Pancreas (tissue), 10 donors: ENCODE measurements at regions not wholly inside any gene's neighbourhood (a gene's known extent, or its start where the extent isn't known, plus 50 kb on each side); places are given as distances from the start of the nearest gene placed in this dataset.

Experiments
- ATAC-seq, 4 donors: fragments of 200-7000 bp; cut with Tn5 transposase; one replicate each; pipeline versions ENCODE4 v1.8.0 to v1.9.1; 2020; ENCODE audit warnings: mild to moderate bottlenecking in 4 of 4, moderate library complexity in 4 of 4
- DNase-seq, 6 donors: peaks; one replicate each; pipeline ENCODE4 v3.0.0-alpha.2; 2020
- FAIRE-seq: peaks from 2 replicates; lab custom pipeline; 2012; peaks lifted over from hg19 to GRCh38; lab: Jason Lieb, UNC
- H3K27ac ChIP-seq, 4 donors: fragments of 200-600 bp; sonication (generic); 1 replicate in 3 of 4; 2 replicates in 1 of 4; pipeline versions ENCODE4 v1.5.0 to v1.8.0; 2020
- H3K27me3 ChIP-seq, 4 donors: fragments of 200-600 bp; one replicate each; pipeline ENCODE4 v1.8.0; 2021
- H3K36me3 ChIP-seq, 3 donors: fragments of 200-600 bp; sonication (generic) in 1 of 3; one replicate each; pipeline versions ENCODE4 v1.5.0 to v1.8.0; 2020 to 2021
- H3K4me1 ChIP-seq, 3 donors: fragments of 200-600 bp; one replicate each; pipeline ENCODE4 v1.8.0; 2021
- H3K4me3 ChIP-seq, 4 donors: fragments of 200-600 bp; sonication (generic) in 2 of 4; one replicate each; pipeline versions ENCODE4 v1.5.0 to v1.8.0; 2020 to 2021
- H3K9me3 ChIP-seq, 4 donors: fragments of 200-600 bp; one replicate each; pipeline ENCODE4 v1.8.0; 2021
- WGBS, 2 donors: extraction: QIAGEN DNeasy Blood & Tissue Kit; methylation state at CpG; one replicate each; pipeline ENCODE4 v1.1.7; 2013; 5-methylcytosine and 5-hydroxymethylcytosine counted together
- intact Hi-C, 3 donors: fragments of 100-400 bp; cut with DNase I; formaldehyde crosslinking; loops; one replicate each; pipeline versions ENCODE4 v1.11.1 to v1.14.2; 2022
- TF ChIP-seq, protein P1 (sequence below), 4 donors: fragments of 200-600 bp; sonication (generic) in 3 of 4; IDR thresholded peaks; one replicate each; pipeline versions ENCODE4 v1.5.0 to v1.8.0; 2021; ENCODE audit warnings: antibody characterized with exemption in 4 of 4
- donor health status: healthy with polysubstance abuse.
- donor health status: DM: no; HTN: no; CAD: no; lungs with moderate emphysema.
- donor health status: DM: no; HTN: no; CAD: no.
- donor health status: control.
- donor health status: control.
- donor health status: Bipolar disorder and iron deficiency.
- donor health status: DM: yes; HTN: yes; CAD: no.
- donor health status: DM: no; HTN: no; CAD: no.
- donor health status: DM: no; HTN: no; CAD: no.
- donor health status: DM: yes; HTN: yes; CAD: no.

GRCh38 chr22:48642550-48642949, 1185.1 kb downstream of the BRD1 start:
- DNase-seq (no peak), ATAC-seq (no peak), FAIRE-seq (no peak)
- no peaks in the 10 kb centered on the region for H3K27me3 ChIP-seq
- H3K36me3 ChIP-seq = no peaks in the 10 kb centered on the region
- no peaks in the 10 kb centered on the region for H3K4me1 ChIP-seq
- H3K4me3 ChIP-seq = no peak overlapping the region
- intact Hi-C loops = no loop called here
- no peak overlapping the region for H3K27ac ChIP-seq
- TF ChIP-seq, protein P1, sequence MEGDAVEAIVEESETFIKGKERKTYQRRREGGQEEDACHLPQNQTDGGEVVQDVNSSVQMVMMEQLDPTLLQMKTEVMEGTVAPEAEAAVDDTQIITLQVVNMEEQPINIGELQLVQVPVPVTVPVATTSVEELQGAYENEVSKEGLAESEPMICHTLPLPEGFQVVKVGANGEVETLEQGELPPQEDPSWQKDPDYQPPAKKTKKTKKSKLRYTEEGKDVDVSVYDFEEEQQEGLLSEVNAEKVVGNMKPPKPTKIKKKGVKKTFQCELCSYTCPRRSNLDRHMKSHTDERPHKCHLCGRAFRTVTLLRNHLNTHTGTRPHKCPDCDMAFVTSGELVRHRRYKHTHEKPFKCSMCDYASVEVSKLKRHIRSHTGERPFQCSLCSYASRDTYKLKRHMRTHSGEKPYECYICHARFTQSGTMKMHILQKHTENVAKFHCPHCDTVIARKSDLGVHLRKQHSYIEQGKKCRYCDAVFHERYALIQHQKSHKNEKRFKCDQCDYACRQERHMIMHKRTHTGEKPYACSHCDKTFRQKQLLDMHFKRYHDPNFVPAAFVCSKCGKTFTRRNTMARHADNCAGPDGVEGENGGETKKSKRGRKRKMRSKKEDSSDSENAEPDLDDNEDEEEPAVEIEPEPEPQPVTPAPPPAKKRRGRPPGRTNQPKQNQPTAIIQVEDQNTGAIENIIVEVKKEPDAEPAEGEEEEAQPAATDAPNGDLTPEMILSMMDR (IDR thresholded peaks at IDR 0.05) = no peak
- WGBS, 2 donors = 53 to 76% methylated on average over 6 of the region's 6 CpGs
- no peaks in the 10 kb centered on the region for H3K9me3 ChIP-seq

GRCh38 chr22:48641906-48642475, 1185.7 kb downstream of the BRD1 start:
- Histone ChIP-seq H3K4me3 (no peak overlapping the region), H3K9me3 (no peaks in the 10 kb centered on the region), H3K4me1 (no peaks in the 10 kb centered on the region), H3K36me3 (no peaks in the 10 kb centered on the region), H3K27me3 (no peaks in the 10 kb centered on the region), H3K27ac (no peak overlapping the region)
- no peak for FAIRE-seq
- TF ChIP-seq, protein P1 (IDR thresholded peaks at IDR 0.05) = no peak
- DNase-seq = peak in 1 of 6 donors; percentile 43
- intact Hi-C loops = no loop called here
- WGBS, 2 donors = 72 to 85% methylated on average over 13 to 14 of the region's 14 CpGs
- no peak for ATAC-seq

GRCh38 chr22:48640890-48641841, 1186.5 kb downstream of the BRD1 start:
- H3K9me3 ChIP-seq = no peaks in the 10 kb centered on the region
- H3K4me3 ChIP-seq = no peak overlapping the region
- DNase-seq (peak in 2 of 6 donors; percentile 6 to 62), ATAC-seq (no peak), FAIRE-seq (no peak)
- H3K4me1 ChIP-seq = no peaks in the 10 kb centered on the region
- H3K36me3 ChIP-seq = no peaks in the 10 kb centered on the region
- no peaks in the 10 kb centered on the region for H3K27me3 ChIP-seq
- TF ChIP-seq, protein P1 (IDR thresholded peaks at IDR 0.05) = no peak
- intact Hi-C loops = no loop called here
- H3K27ac ChIP-seq = no peak overlapping the region
- 57 to 69% methylated on average over 33 of the region's 33 CpGs for WGBS, 2 donors

GRCh38 chr22:48639896-48640748, 1187.6 kb downstream of the BRD1 start:
- Histone ChIP-seq H3K4me1 (no peaks in the 10 kb centered on the region), H3K9me3 (no peaks in the 10 kb centered on the region), H3K27me3 (no peaks in the 10 kb centered on the region), H3K27ac (no peak overlapping the region), H3K4me3 (no peak overlapping the region), H3K36me3 (no peaks in the 10 kb centered on the region)
- WGBS, 2 donors = 64 to 79% methylated on average over 26 of the region's 26 CpGs
- FAIRE-seq = no peak
- ATAC-seq = no peak
- DNase-seq = peak in 2 of 6 donors; percentile 10 to 49
- TF ChIP-seq, protein P1 (IDR thresholded peaks at IDR 0.05) = no peak
- intact Hi-C loops = no loop called here
